Upper lobe of left lung (tissue), 4 donors: ENCODE measurements at regions not wholly inside any gene's neighbourhood (a gene's known extent, or its start where the extent isn't known, plus 50 kb on each side); places are given as distances from the start of the nearest gene placed in this dataset.

Experiments used
- POLR2A ChIP-seq, 4 donors: fragments of 450-650 bp; IDR thresholded peaks; one replicate each; pipeline ENCODE4 v1.5.1; 2016 to 2017; ENCODE audit warnings: antibody characterized with exemption in 4 of 4, mild to moderate bottlenecking in 2 of 4
- TF ChIP-seq, protein P1 (sequence below), 6 experiments: fragments of 450-650 bp in 4 of 6; fragments of 200-600 bp in 2 of 6; sonication (generic) in 2 of 6; IDR thresholded peaks; one replicate each; pipeline ENCODE4 v1.5.1; 2016 to 2019; ENCODE audit warnings: antibody characterized with exemption in 6 of 6

DNA sequence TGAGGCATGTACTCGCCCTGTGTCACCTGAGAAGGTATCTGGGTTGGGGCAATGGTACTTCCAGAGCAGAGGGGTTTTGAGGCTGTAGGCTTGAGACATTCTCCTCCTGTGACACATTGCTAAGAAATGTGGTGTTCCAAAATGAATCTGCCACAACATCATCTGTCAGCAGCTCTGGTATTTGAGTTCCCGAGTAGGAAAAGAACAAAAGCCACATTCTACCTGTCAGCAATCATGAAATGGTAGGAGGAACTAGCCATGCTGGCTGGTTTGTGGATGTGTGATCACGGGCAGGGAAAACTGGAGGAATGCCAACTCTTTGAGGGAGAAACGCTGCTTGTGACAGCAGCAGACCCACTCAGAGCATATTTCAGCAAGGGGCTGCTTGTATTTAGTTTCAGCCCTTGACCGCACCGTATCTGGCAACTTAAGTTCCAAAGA is 579.4 kb upstream of the TBL1XR1 start:
- TF ChIP-seq, protein P1, sequence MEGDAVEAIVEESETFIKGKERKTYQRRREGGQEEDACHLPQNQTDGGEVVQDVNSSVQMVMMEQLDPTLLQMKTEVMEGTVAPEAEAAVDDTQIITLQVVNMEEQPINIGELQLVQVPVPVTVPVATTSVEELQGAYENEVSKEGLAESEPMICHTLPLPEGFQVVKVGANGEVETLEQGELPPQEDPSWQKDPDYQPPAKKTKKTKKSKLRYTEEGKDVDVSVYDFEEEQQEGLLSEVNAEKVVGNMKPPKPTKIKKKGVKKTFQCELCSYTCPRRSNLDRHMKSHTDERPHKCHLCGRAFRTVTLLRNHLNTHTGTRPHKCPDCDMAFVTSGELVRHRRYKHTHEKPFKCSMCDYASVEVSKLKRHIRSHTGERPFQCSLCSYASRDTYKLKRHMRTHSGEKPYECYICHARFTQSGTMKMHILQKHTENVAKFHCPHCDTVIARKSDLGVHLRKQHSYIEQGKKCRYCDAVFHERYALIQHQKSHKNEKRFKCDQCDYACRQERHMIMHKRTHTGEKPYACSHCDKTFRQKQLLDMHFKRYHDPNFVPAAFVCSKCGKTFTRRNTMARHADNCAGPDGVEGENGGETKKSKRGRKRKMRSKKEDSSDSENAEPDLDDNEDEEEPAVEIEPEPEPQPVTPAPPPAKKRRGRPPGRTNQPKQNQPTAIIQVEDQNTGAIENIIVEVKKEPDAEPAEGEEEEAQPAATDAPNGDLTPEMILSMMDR (IDR thresholded peaks at IDR 0.05), result no peak
- no peak for TF ChIP-seq POLR2A (IDR thresholded peaks at IDR 0.05)
